Right lobe of liver (tissue), 6 donors: ENCODE measurements at regions not wholly inside any gene's neighbourhood (a gene's known extent, or its start where the extent isn't known, plus 50 kb on each side); places are given as distances from the start of the nearest gene placed in this dataset.

Experiments used
- ATAC-seq, 4 donors: fragments of 200-7000 bp; cut with Tn5 transposase; one replicate each; pipeline ENCODE4 v1.9.1; 2020; ENCODE audit warnings: mild to moderate bottlenecking in 4 of 4, moderate library complexity in 4 of 4
- DNase-seq, 3 donors: peaks; one replicate each; pipeline ENCODE4 v3.0.0-alpha.2; 2020
- H3K27ac ChIP-seq, 3 donors: fragments of 200-600 bp; one replicate each; pipeline ENCODE4 v1.8.0; 2022
- H3K27me3 ChIP-seq, 2 donors: fragments of 200-600 bp; one replicate each; pipeline ENCODE4 v1.8.0; 2022
- H3K36me3 ChIP-seq, 4 donors: fragments of 200-600 bp; sonication (generic) in 1 of 4; one replicate each; pipeline versions ENCODE4 v1.5.1 to v1.8.0; 2017 to 2022; ENCODE audit warnings: control low read depth in 1 of 4
- H3K4me1 ChIP-seq, 4 donors: fragments of 200-600 bp; sonication (generic) in 1 of 4; one replicate each; pipeline versions ENCODE4 v1.5.1 to v1.8.0; 2017 to 2022; ENCODE audit warnings: control low read depth in 1 of 4
- H3K4me3 ChIP-seq, 3 donors: fragments of 200-600 bp; one replicate each; pipeline ENCODE4 v1.8.0; 2022
- H3K9me3 ChIP-seq, 4 donors: fragments of 200-600 bp; sonication (generic) in 1 of 4; one replicate each; pipeline versions ENCODE4 v1.5.1 to v1.8.0; 2017 to 2022; ENCODE audit warnings: control low read depth in 1 of 4
- CTCF ChIP-seq, 4 donors: fragments of 200-600 bp in 3 of 4; fragments of 450-650 bp in 1 of 4; IDR thresholded peaks; one replicate each; pipeline versions ENCODE4 v1.5.1 to v1.8.0; 2016 to 2022; ENCODE audit warnings: antibody characterized with exemption in 4 of 4, mild to moderate bottlenecking in 2 of 4
- POLR2A ChIP-seq: fragments of 450-650 bp; IDR thresholded peaks from one replicate; pipeline ENCODE4 v1.6.1; 2017; ENCODE audit warnings: antibody characterized with exemption, mild to moderate bottlenecking
- WGBS: methylation state at CpG from one replicate; pipeline ENCODE4 v1.1.6; 2018; ENCODE audit warnings: low coverage, low lambda C conversion rate; ENCODE audit not compliant: insufficient coverage; ENCODE audit errors: missing lambda C conversion rate; 5-methylcytosine and 5-hydroxymethylcytosine counted together
- intact Hi-C, 2 donors: fragments of 100-400 bp; cut with DNase I; formaldehyde crosslinking; loops; one replicate each; pipeline versions ENCODE4 v1.11.2 to v1.14.1; 2022
- donor health status: DM: no; HTN: yes; CAD: no.
- donor health status: DM: no; HTN: no; CAD: no.
- donor health status: DM: no; HTN: no; CAD: no.
- donor health status: DM: no; HTN: yes; CAD: no.
- donor health status: DM: no; HTN: yes; CAD: no.

GRCh38 chr20:20877079-20877478 is 164.6 kb upstream of the RALGAPA2 start:
- H3K27ac ChIP-seq: no peak overlapping the region
- TF ChIP-seq CTCF (IDR thresholded peaks at IDR 0.05): no peak
- no peak for TF ChIP-seq POLR2A
- no peaks in the 10 kb centered on the region for H3K36me3 ChIP-seq
- no peaks in the 10 kb centered on the region for H3K9me3 ChIP-seq
- peaks cover 0 to 4% of the 10 kb centered on the region in 2 donors for H3K27me3 ChIP-seq
- H3K4me3 ChIP-seq: no peak overlapping the region
- intact Hi-C loops: no loop called here
- WGBS: 58% methylated on average over 2 of the region's 2 CpGs
- no peaks in the 10 kb centered on the region for H3K4me1 ChIP-seq
- DNase-seq (no peak), ATAC-seq (no peak)

GRCh38 chr20:20875716-20876115 is 163.3 kb upstream of the RALGAPA2 start:
- DNase-seq (no peak), ATAC-seq (no peak)

GRCh38 chr20:20872428-20872827 is 160.0 kb upstream of the RALGAPA2 start:
- Histone ChIP-seq H3K9me3 (no peaks in the 10 kb centered on the region), H3K4me1 (no peaks in the 10 kb centered on the region), H3K27ac (no peak overlapping the region), H3K4me3 (no peak overlapping the region), H3K27me3 (peaks cover 3 to 4% of the 10 kb centered on the region in 2 donors), H3K36me3 (no peaks in the 10 kb centered on the region)
- 58% methylated on average over 9 of the region's 9 CpGs for WGBS
- TF ChIP-seq POLR2A (no peak), CTCF (IDR thresholded peaks at IDR 0.05) (no peak)
- ATAC-seq: no peak
- no peak for DNase-seq
- intact Hi-C loops: no loop called here

More at GRCh38 chr20:20875716-20876115, 163.3 kb upstream of the RALGAPA2 start:
- no peak overlapping the region for H3K27ac ChIP-seq
- H3K36me3 ChIP-seq: no peaks in the 10 kb centered on the region
- intact Hi-C loops: no loop called here
- no peak for TF ChIP-seq CTCF (IDR thresholded peaks at IDR 0.05)
- TF ChIP-seq POLR2A: no peak
- H3K4me1 ChIP-seq: no peaks in the 10 kb centered on the region
- peaks cover 0 to 4% of the 10 kb centered on the region in 2 donors for H3K27me3 ChIP-seq
- no peaks in the 10 kb centered on the region for H3K9me3 ChIP-seq
- WGBS: 38% methylated on average over 7 of the region's 7 CpGs
- no peak overlapping the region for H3K4me3 ChIP-seq

GRCh38 chr20:20869161-20869775 is 156.8 kb upstream of the RALGAPA2 start:
- DNase-seq: no peak
- WGBS: 63% methylated on average over 5 of the region's 5 CpGs
- no peak for ATAC-seq
- no peak overlapping the region for H3K27ac ChIP-seq
- H3K36me3 ChIP-seq: no peaks in the 10 kb centered on the region
- no peaks in the 10 kb centered on the region for H3K4me1 ChIP-seq
- H3K27me3 ChIP-seq: peaks cover 3 to 4% of the 10 kb centered on the region in 2 donors
- no peak overlapping the region for H3K4me3 ChIP-seq
- no peak for TF ChIP-seq POLR2A
- TF ChIP-seq CTCF (IDR thresholded peaks at IDR 0.05): no peak
- intact Hi-C loops: loop anchor here (10.0 kb wide), 1 partner anchor 636 kb away; no protein-coding TSS in a partner anchor
- H3K9me3 ChIP-seq: no peaks in the 10 kb centered on the region
